Epidermal melanocyte (primary cell): ENCODE measurements at regions not wholly inside any gene's neighbourhood (a gene's known extent, or its start where the extent isn't known, plus 50 kb on each side); places are given as distances from the start of the nearest gene placed in this dataset.
"Not testable (repeated sequence)": the region's sequence is repeated elsewhere in the genome, so short reads cannot be mapped to it uniquely, and the experiment has no call there.

ENCODE experiments used
- DNase-seq: peaks from one replicate; pipeline ENCODE4 v3.0.0; 2011; ENCODE audit warnings: low spot score; ENCODE audit not compliant: insufficient read length

- DNase-seq = no peak
These were observed 89.0 kb downstream of the NAF1 start for GRCh38 chr4:163077680-163078079.

GRCh38 chr4:163072222-163072621 lies 94.5 kb downstream of the NAF1 start:
- no peak for DNase-seq

- DNase-seq = no peak
These were observed 95.4 kb downstream of the NAF1 start for GRCh38 chr4:163071308-163071707.

GRCh38 chr4:163070023-163070422 lies 96.7 kb downstream of the NAF1 start:
- DNase-seq = no peak

- DNase-seq = no peak
These were observed 102.8 kb downstream of the NAF1 start for GRCh38 chr4:163063891-163064290.

- no peak for DNase-seq
These were observed 118.2 kb downstream of the NAF1 start for GRCh38 chr4:163048447-163048846.

GRCh38 chr4:163042306-163042705 lies 124.4 kb downstream of the NAF1 start:
- DNase-seq = no peak

- DNase-seq = no peak
These were observed 149.6 kb downstream of the NAF1 start for GRCh38 chr4:163017135-163017534.

- DNase-seq = no peak
These were observed 153.9 kb downstream of the NAF1 start for GRCh38 chr4:163012816-163013215.

GRCh38 chr4:163003979-163004378 lies 162.7 kb downstream of the NAF1 start:
- DNase-seq = no peak

GRCh38 chr4:162988530-162988929 lies 178.2 kb downstream of the NAF1 start:
- DNase-seq = no peak

GRCh38 chr4:162985131-162985530 lies 181.6 kb downstream of the NAF1 start:
- no peak for DNase-seq

GRCh38 chr4:162984621-162985020 lies 182.1 kb downstream of the NAF1 start:
- DNase-seq = no peak

- no peak for DNase-seq
These were observed 184.9 kb downstream of the NAF1 start for GRCh38 chr4:162981823-162982222.

GRCh38 chr4:162978398-162978797 lies 188.3 kb downstream of the NAF1 start:
- no peak for DNase-seq

- no peak for DNase-seq
These were observed 188.9 kb downstream of the NAF1 start for GRCh38 chr4:162977788-162978187.

- DNase-seq = no peak
These were observed 193.9 kb downstream of the NAF1 start for GRCh38 chr4:162972661-162973330.

- DNase-seq = no peak
These were observed 197.5 kb downstream of the NAF1 start for GRCh38 chr4:162969194-162969593.

GRCh38 chr4:162965978-162966377 lies 200.7 kb downstream of the NAF1 start:
- not testable (repeated sequence) for DNase-seq

GRCh38 chr4:162959046-162959445 lies 207.6 kb downstream of the NAF1 start:
- DNase-seq = no peak

GRCh38 chr4:162957521-162958143 lies 209.1 kb downstream of the NAF1 start:
- no peak for DNase-seq

- DNase-seq = no peak
These were observed 211.7 kb downstream of the NAF1 start for GRCh38 chr4:162954976-162955375.

GRCh38 chr4:162952232-162952631 lies 214.5 kb downstream of the NAF1 start:
- no peak for DNase-seq
